Panc1 (cell line): ENCODE measurements at regions not wholly inside any gene's neighbourhood (a gene's known extent, or its start where the extent isn't known, plus 50 kb on each side); places are given as distances from the start of the nearest gene placed in this dataset.

Source experiments
- ATAC-seq: fragments of 200-7000 bp; cut with Tn5 transposase; 2 replicates; pipeline ENCODE4 v1.9.1; 2020; ENCODE audit warnings: mild to moderate bottlenecking, moderate library complexity
- BruUV-seq: library from RNA; stranded (reverse); fragments of 400-500 nt; replicated peaks from 2 replicates; lab custom pipeline; 2021; lab: Mats Ljungman, UMichigan
- CTCF ChIA-PET: fragments of 300-600 bp; sonication (Branson Sonifier 250); formaldehyde crosslinking; loops from one replicate; lab custom pipeline; 2022; ENCODE audit warnings: antibody characterized with exemption; lab: Charles Lee
- POLR2A ChIA-PET: fragments of 300-600 bp; sonication (Branson Sonifier 250); formaldehyde crosslinking; loops from one replicate; lab custom pipeline; 2022; ENCODE audit warnings: antibody characterized with exemption; lab: Charles Lee
- DNase-seq: peaks from one replicate; pipeline ENCODE4 v3.0.0-alpha.2; 2010; ENCODE audit warnings: low read depth, low spot score
- H3K27ac ChIP-seq: 2 replicates; pipeline ENCODE4 v1.5.1; 2011; ENCODE audit warnings: mild to moderate bottlenecking, low read length, inconsistent platforms
- H3K27me3 ChIP-seq: fragments of 200-500 bp; sonication (Bioruptor generic); 2 replicates; pipeline ENCODE4 v1.6.0; 2014; ENCODE audit warnings: low read length, inconsistent platforms; ENCODE audit not compliant: control insufficient read depth, insufficient read depth
- H3K36me3 ChIP-seq: fragments of 200-500 bp; sonication (Bioruptor generic); 2 replicates; pipeline ENCODE4 v1.5.1; 2014; ENCODE audit warnings: inconsistent platforms, mild to moderate bottlenecking, low read length, moderate library complexity; ENCODE audit not compliant: control insufficient read depth, insufficient read depth
- H3K4me1 ChIP-seq: 2 replicates; pipeline ENCODE4 v1.5.1; 2011; ENCODE audit warnings: inconsistent platforms, mild to moderate bottlenecking, low read length, moderate library complexity; ENCODE audit not compliant: control insufficient read depth, insufficient read depth
- H3K4me3 ChIP-seq, 2 experiments: 2 replicates each; pipeline ENCODE4 v1.5.1; 2011 to 2012; ENCODE audit warnings: low read depth in 2 of 2, low read length in 2 of 2, mild to moderate bottlenecking in 2 of 2, inconsistent platforms in 1 of 2, moderate library complexity in 1 of 2
- H3K9me3 ChIP-seq: fragments of 200-500 bp; sonication (Bioruptor generic); 2 replicates; pipeline ENCODE4 v1.5.1; 2014; ENCODE audit warnings: low read depth, mild to moderate bottlenecking, inconsistent platforms, low read length, moderate library complexity; ENCODE audit not compliant: control insufficient read depth, insufficient read depth
- POLR2AphosphoS5 ChIP-seq: IDR thresholded peaks from 2 replicates; pipeline ENCODE4 v1.6.1; 2012; ENCODE audit warnings: mild to moderate bottlenecking, low read depth, low read length, moderate library complexity
- SIN3A ChIP-seq: IDR thresholded peaks from 2 replicates; pipeline ENCODE4 v1.6.1; 2012; ENCODE audit warnings: low read depth, mild to moderate bottlenecking, low read length, moderate library complexity, borderline replicate concordance; ENCODE audit not compliant: insufficient read depth
- TCF7L2 ChIP-seq: IDR thresholded peaks from 2 replicates; pipeline ENCODE4 v1.6.1; 2011; ENCODE audit warnings: mild to moderate bottlenecking, low read depth, low read length, inconsistent platforms
- in situ Hi-C: cut with HindIII; loops from 2 replicates; pipeline ENCODE4 v1.10.0; 2016; ENCODE audit warnings: low sequenced_read_pairs, low pct_unique_long_range_greater_than_20kb
- intact Hi-C: fragments of 100-400 bp; cut with micrococcal nuclease; formaldehyde crosslinking; loops from one replicate; pipeline ENCODE4 v1.10.0; 2022; ENCODE audit not compliant: unreplicated experiment
- TF ChIP-seq, protein P1 (sequence below), 2 experiments: IDR thresholded peaks; 2 replicates each; pipeline ENCODE4 v1.6.1; 2011 to 2012; ENCODE audit warnings: low read depth in 2 of 2, control low read depth in 1 of 2, low read length in 1 of 2, mild to moderate bottlenecking in 1 of 2, moderate library complexity in 1 of 2; ENCODE audit not compliant: insufficient read depth in 1 of 2
- TF ChIP-seq, protein P2 (sequence below): fragments of 450-650 bp; IDR thresholded peaks from 2 replicates; pipeline ENCODE4 v1.5.1; 2017; ENCODE audit warnings: mild to moderate bottlenecking

DNA sequence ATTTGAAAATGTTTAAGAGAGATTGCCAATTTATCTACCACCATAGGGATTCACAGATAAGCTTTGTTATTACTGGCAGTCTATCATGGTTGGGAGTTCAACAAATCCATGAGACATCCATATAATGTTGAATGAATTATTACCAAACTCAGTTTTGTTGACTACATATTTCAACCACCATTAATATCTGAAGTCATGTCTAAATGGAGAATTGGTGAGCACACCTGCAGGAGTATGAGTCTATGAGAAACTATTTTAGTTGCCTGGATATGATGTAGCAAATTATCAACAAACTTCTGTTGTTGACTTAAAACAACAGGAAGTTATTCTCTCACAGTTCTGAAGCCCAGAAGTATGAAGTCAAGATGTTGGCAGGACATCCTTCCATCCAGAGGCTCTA is 126.8 kb upstream of the FBXL7 start:
- Histone ChIP-seq H3K9me3 (no peaks in the 10 kb centered on the region), H3K27ac (no peak overlapping the region), H3K4me3 (no peak overlapping the region), H3K4me1 (no peaks in the 10 kb centered on the region), H3K27me3 (no peaks in the 10 kb centered on the region), H3K36me3 (no peaks in the 10 kb centered on the region)
- ATAC-seq (no peak), DNase-seq (no peak)
- ChIA-PET POLR2A (interaction anchor here (0.6 kb wide), 1 partner anchor 306 kb away, joined by 3 read pairs; no protein-coding TSS in a partner anchor), CTCF (no interaction called here)
- BruUV-seq: no TSS peak
- intact Hi-C loops (no loop called here), in situ Hi-C loops (no loop called here)
- no peak for TF ChIP-seq TCF7L2
- TF ChIP-seq POLR2AphosphoS5: no peak
- TF ChIP-seq, protein P1, sequence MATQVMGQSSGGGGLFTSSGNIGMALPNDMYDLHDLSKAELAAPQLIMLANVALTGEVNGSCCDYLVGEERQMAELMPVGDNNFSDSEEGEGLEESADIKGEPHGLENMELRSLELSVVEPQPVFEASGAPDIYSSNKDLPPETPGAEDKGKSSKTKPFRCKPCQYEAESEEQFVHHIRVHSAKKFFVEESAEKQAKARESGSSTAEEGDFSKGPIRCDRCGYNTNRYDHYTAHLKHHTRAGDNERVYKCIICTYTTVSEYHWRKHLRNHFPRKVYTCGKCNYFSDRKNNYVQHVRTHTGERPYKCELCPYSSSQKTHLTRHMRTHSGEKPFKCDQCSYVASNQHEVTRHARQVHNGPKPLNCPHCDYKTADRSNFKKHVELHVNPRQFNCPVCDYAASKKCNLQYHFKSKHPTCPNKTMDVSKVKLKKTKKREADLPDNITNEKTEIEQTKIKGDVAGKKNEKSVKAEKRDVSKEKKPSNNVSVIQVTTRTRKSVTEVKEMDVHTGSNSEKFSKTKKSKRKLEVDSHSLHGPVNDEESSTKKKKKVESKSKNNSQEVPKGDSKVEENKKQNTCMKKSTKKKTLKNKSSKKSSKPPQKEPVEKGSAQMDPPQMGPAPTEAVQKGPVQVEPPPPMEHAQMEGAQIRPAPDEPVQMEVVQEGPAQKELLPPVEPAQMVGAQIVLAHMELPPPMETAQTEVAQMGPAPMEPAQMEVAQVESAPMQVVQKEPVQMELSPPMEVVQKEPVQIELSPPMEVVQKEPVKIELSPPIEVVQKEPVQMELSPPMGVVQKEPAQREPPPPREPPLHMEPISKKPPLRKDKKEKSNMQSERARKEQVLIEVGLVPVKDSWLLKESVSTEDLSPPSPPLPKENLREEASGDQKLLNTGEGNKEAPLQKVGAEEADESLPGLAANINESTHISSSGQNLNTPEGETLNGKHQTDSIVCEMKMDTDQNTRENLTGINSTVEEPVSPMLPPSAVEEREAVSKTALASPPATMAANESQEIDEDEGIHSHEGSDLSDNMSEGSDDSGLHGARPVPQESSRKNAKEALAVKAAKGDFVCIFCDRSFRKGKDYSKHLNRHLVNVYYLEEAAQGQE (IDR thresholded peaks at IDR 0.05; ENCODE audit: insufficient read depth in 1 of 2, low read depth in 2 of 2, low read length in 1 of 2): no peak

DNA sequence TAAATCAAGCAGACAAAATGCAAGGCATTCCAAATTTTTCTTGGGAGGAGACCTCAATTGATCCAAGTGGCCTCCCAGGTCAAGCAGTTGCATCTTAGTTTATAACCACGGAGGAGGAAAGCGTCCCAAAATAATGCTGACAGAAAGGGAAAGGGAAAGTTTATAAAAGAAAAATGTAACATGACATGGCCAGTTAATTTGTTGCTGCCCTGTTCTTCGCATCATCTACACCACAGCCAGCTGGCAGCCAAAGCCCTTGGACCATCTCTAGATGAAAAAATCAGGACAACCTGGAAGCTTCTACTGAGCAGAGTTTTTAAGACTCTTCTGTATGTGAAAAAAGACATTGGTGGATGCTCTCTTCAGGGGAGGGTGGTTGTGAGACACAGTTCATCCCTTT is 128.8 kb upstream of the FBXL7 start:
- intact Hi-C loops: no loop called here
- ChIA-PET POLR2A (no interaction called here), CTCF (no interaction called here)
- DNase-seq: no peak
- no peak for ATAC-seq
- Histone ChIP-seq H3K27ac (no peak overlapping the region), H3K4me1 (no peaks in the 10 kb centered on the region), H3K4me3 (no peak overlapping the region), H3K27me3 (no peaks in the 10 kb centered on the region), H3K9me3 (no peaks in the 10 kb centered on the region), H3K36me3 (no peaks in the 10 kb centered on the region)
- TF ChIP-seq TCF7L2 (no peak), POLR2AphosphoS5 (no peak), SIN3A (no peak)
- TF ChIP-seq, protein P1 (IDR thresholded peaks at IDR 0.05; ENCODE audit: insufficient read depth in 1 of 2, low read depth in 2 of 2, low read length in 1 of 2): no peak
- TF ChIP-seq, protein P2, sequence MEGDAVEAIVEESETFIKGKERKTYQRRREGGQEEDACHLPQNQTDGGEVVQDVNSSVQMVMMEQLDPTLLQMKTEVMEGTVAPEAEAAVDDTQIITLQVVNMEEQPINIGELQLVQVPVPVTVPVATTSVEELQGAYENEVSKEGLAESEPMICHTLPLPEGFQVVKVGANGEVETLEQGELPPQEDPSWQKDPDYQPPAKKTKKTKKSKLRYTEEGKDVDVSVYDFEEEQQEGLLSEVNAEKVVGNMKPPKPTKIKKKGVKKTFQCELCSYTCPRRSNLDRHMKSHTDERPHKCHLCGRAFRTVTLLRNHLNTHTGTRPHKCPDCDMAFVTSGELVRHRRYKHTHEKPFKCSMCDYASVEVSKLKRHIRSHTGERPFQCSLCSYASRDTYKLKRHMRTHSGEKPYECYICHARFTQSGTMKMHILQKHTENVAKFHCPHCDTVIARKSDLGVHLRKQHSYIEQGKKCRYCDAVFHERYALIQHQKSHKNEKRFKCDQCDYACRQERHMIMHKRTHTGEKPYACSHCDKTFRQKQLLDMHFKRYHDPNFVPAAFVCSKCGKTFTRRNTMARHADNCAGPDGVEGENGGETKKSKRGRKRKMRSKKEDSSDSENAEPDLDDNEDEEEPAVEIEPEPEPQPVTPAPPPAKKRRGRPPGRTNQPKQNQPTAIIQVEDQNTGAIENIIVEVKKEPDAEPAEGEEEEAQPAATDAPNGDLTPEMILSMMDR: no peak
- in situ Hi-C loops: no loop called here
- no TSS peak for BruUV-seq
